ENCODE measurements at regions not wholly inside any gene's neighbourhood (a gene's known extent, or its start where the extent isn't known, plus 50 kb on each side); places are given as distances from the start of the nearest gene placed in this dataset.

DNA sequence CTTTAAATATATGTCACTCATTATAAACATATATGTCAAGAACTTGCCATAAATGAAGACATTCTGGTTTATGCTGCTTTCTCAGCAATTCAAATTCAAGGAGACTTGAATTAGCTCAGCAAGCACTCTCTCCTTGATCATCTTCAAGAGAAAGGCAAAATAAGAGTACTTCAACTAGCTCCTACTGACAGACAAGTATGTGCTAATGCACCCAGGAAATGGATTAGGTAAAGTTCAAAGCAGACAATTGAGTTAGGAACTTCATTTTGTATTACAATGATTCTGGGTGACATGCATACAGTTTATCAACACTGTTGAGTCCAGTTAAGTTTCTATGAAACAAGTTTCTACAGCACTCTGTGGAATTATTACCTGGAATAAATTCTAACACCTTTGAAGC, 455.9 kb upstream of the USP15 start:
- Histone ChIP-seq H3K9me3 (peaks cover 0 to 11% (median 0%) of the 10 kb centered on the region in 4 donors), H3K27ac (no peak overlapping the region), H3K36me3 (no peaks in the 10 kb centered on the region), H3K4me3 (no peak overlapping the region), H3K27me3 (no peaks in the 10 kb centered on the region), H3K4me1 (no peaks in the 10 kb centered on the region)
- no peak for ATAC-seq (ENCODE audit: low FRiP score in 2 of 2)
- TF ChIP-seq POLR2A (IDR thresholded peaks at IDR 0.05) = no peak
- no peak for TF ChIP-seq EP300 (IDR thresholded peaks at IDR 0.05)
- TF ChIP-seq POLR2AphosphoS5 (IDR thresholded peaks at IDR 0.05) = no peak
- TF ChIP-seq, protein P1, sequence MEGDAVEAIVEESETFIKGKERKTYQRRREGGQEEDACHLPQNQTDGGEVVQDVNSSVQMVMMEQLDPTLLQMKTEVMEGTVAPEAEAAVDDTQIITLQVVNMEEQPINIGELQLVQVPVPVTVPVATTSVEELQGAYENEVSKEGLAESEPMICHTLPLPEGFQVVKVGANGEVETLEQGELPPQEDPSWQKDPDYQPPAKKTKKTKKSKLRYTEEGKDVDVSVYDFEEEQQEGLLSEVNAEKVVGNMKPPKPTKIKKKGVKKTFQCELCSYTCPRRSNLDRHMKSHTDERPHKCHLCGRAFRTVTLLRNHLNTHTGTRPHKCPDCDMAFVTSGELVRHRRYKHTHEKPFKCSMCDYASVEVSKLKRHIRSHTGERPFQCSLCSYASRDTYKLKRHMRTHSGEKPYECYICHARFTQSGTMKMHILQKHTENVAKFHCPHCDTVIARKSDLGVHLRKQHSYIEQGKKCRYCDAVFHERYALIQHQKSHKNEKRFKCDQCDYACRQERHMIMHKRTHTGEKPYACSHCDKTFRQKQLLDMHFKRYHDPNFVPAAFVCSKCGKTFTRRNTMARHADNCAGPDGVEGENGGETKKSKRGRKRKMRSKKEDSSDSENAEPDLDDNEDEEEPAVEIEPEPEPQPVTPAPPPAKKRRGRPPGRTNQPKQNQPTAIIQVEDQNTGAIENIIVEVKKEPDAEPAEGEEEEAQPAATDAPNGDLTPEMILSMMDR (IDR thresholded peaks at IDR 0.05) = no peak
- DNase-seq = no peak

DNA sequence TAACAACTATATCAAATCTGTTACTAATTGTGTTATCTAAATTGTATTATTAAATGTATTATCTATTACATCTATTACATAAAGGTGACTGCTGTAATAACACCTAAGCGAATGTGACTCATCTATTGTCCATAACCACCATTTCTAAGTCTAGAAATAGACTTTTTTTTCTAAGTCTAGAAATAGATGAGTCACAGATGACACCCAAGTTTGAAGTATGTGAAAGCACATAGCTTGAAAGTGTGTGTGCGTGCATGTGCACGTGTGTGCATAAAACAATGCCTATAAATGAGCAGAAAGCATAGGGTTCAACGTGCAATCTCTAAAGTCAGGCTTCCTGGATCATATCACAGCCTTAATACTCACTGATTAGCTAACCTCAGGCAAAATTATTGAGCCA, 451.3 kb upstream of the USP15 start:
- no peak for ATAC-seq (ENCODE audit: low FRiP score in 2 of 2)
- Histone ChIP-seq H3K4me3 (no peak overlapping the region), H3K27me3 (no peaks in the 10 kb centered on the region), H3K27ac (no peak overlapping the region), H3K4me1 (no peaks in the 10 kb centered on the region), H3K36me3 (no peaks in the 10 kb centered on the region), H3K9me3 (peaks cover 0 to 11% (median 0%) of the 10 kb centered on the region in 4 donors)
- 88 to 91% methylated on average over 4 of the region's 4 CpGs for WGBS, 2 donors
- TF ChIP-seq, protein P1 (IDR thresholded peaks at IDR 0.05) = no peak
- TF ChIP-seq POLR2AphosphoS5 (IDR thresholded peaks at IDR 0.05) (no peak), POLR2A (IDR thresholded peaks at IDR 0.05) (no peak), EP300 (IDR thresholded peaks at IDR 0.05) (no peak)
- no peak for DNase-seq

DNA sequence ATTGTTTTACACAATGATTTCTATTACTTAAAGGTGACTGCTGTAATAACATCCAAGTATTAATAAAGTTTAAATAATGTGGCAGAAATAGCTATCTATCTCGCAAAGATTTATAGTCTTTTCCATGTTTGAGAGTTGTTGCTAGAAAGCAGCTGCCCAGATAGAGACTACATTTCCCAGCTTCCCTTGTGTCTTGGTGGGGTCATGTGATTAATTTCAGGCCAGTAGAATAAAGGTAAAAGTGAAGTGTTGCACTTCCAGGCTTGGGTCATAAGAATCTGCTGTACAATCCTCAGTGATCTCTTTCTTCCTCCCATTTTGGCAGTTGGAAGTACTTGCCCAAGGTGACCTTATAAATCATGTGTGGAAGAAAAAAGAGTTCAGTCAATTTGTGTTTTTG, 449.7 kb upstream of the USP15 start:
- TF ChIP-seq POLR2A (IDR thresholded peaks at IDR 0.05) (no peak), POLR2AphosphoS5 (IDR thresholded peaks at IDR 0.05) (no peak), EP300 (IDR thresholded peaks at IDR 0.05) (no peak)
- TF ChIP-seq, protein P1 (IDR thresholded peaks at IDR 0.05) = no peak
- Histone ChIP-seq H3K4me1 (no peaks in the 10 kb centered on the region), H3K27me3 (no peaks in the 10 kb centered on the region), H3K4me3 (no peak overlapping the region), H3K9me3 (peaks cover 0 to 11% (median 0%) of the 10 kb centered on the region in 4 donors), H3K27ac (no peak overlapping the region), H3K36me3 (no peaks in the 10 kb centered on the region)
- DNase-seq = no peak
- WGBS, 2 donors = 86 to 92% methylated on average over 1 of the region's 1 CpG
- no peak for ATAC-seq (ENCODE audit: low FRiP score in 2 of 2)

DNA sequence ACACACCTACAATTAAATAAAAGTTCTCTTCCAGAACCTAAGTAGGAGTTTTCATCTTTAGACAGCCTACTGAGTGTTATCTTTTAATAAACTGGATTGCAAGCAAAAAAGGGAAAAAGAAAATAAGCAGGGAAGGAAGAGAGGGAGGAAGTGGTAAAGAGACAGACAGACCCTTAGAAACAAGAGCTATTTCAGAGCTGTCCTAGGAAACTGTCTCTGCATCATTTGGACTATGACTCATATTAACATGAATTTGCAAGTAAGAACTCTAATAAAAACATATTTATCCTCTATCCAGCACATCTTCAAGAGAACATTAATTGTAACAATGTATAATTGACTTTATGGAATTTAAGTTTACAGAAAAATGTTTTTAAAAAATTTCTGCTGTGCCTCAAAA, 438.8 kb upstream of the USP15 start:
- TF ChIP-seq POLR2AphosphoS5 (IDR thresholded peaks at IDR 0.05) = no peak
- TF ChIP-seq EP300 (IDR thresholded peaks at IDR 0.05) = no peak
- no peak for TF ChIP-seq POLR2A (IDR thresholded peaks at IDR 0.05)
- TF ChIP-seq, protein P1 (IDR thresholded peaks at IDR 0.05) = no peak
- ATAC-seq (ENCODE audit: low FRiP score in 2 of 2) (no peak), DNase-seq (no peak)

DNA sequence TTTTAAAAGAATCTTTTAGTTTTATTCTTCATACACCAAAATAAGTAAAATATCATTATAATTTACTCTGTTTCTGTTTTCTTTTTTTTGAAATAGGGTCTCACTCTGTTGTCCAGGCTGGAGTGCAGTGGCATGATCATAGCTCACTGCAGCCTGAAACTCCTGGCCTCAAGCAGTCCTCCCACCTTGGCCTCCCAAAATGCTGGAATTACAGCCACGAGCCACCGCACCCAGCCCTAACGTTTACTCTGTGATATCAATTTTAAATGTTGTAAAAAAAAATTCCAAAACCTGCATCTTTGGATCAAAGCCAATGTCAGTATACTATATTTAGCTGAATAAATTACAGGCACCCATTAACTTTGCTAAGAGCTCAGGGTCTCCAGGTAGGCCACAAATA, 437.1 kb upstream of the USP15 start:
- 85 to 89% methylated on average over 3 of the region's 3 CpGs for WGBS, 2 donors
- ATAC-seq (ENCODE audit: low FRiP score in 2 of 2) = no peak
- Histone ChIP-seq H3K27ac (no peak overlapping the region), H3K27me3 (no peaks in the 10 kb centered on the region), H3K4me1 (no peaks in the 10 kb centered on the region), H3K9me3 (no peaks in the 10 kb centered on the region), H3K4me3 (no peak overlapping the region), H3K36me3 (no peaks in the 10 kb centered on the region)
- DNase-seq = no peak
- TF ChIP-seq EP300 (IDR thresholded peaks at IDR 0.05) (no peak), POLR2A (IDR thresholded peaks at IDR 0.05) (no peak), POLR2AphosphoS5 (IDR thresholded peaks at IDR 0.05) (no peak)
- TF ChIP-seq, protein P1 (IDR thresholded peaks at IDR 0.05) = no peak

More for the DNA sequence above, 438.8 kb upstream of the USP15 start:
- no peaks in the 10 kb centered on the region for H3K9me3 ChIP-seq
- no peak overlapping the region for H3K4me3 ChIP-seq
- H3K27ac ChIP-seq = no peak overlapping the region
- H3K36me3 ChIP-seq = no peaks in the 10 kb centered on the region
- H3K4me1 ChIP-seq = no peaks in the 10 kb centered on the region
- H3K27me3 ChIP-seq = no peaks in the 10 kb centered on the region
